WERI-Rb-1 (cell line): ENCODE measurements at regions not wholly inside any gene's neighbourhood (a gene's known extent, or its start where the extent isn't known, plus 50 kb on each side); places are given as distances from the start of the nearest gene placed in this dataset.
"Not testable (repeated sequence)": the region's sequence is repeated elsewhere in the genome, so short reads cannot be mapped to it uniquely, and the experiment has no call there.

Experiments used
- DNase-seq: peaks from one replicate; pipeline ENCODE4 v3.0.0-alpha.2; 2020
- H3K27ac ChIP-seq: fragments of 250-450 bp; sonication (Bioruptor Pico); 2 replicates; pipeline ENCODE4 v1.5.1; 2020; ENCODE audit warnings: mild to moderate bottlenecking, moderate library complexity
- H3K27me3 ChIP-seq: fragments of 250-450 bp; sonication (Bioruptor Pico); 2 replicates; pipeline ENCODE4 v1.5.1; 2021; ENCODE audit warnings: mild to moderate bottlenecking, low read depth, moderate library complexity; ENCODE audit not compliant: insufficient read depth, severe bottlenecking
- H3K36me3 ChIP-seq: fragments of 250-450 bp; sonication (Bioruptor Pico); 2 replicates; pipeline ENCODE4 v1.5.1; 2020; ENCODE audit warnings: mild to moderate bottlenecking, moderate library complexity
- H3K4me3 ChIP-seq: 2 replicates; pipeline ENCODE4 v1.5.1; 2011; ENCODE audit warnings: low read depth, mild to moderate bottlenecking, control low read depth, low read length
- H3K9me3 ChIP-seq: fragments of 250-450 bp; sonication (Bioruptor Pico); 2 replicates; pipeline ENCODE4 v1.5.1; 2021; ENCODE audit warnings: mild to moderate bottlenecking, moderate library complexity; ENCODE audit not compliant: severe bottlenecking
- TF ChIP-seq, protein P1 (sequence below): IDR thresholded peaks from 2 replicates; pipeline ENCODE4 v1.5.1; 2011; ENCODE audit warnings: low read depth, mild to moderate bottlenecking, control low read depth, inconsistent platforms, low read length

DNA sequence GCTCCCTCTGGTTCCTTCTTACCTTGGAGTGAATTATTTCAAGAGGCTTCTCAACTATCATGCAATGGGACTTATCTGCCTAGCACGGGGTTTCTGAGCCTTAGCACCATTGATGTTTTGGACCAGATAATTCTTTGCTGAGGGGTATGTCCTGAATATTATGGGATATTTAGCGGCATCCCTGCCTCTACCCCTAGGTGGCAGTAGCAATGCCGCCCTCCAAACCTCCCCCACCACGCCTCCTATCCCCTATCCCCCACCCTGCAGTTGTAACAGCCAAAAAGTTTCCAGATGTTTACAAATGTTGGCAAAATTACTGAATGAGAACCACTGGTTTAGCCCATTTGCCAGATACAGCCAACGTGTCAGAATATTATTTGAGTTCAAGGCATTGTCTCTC lies 125.5 kb downstream of the POSTN start:
- no peak overlapping the region for H3K4me3 ChIP-seq
- no peak overlapping the region for H3K27ac ChIP-seq
- no peaks in the 10 kb centered on the region for H3K27me3 ChIP-seq
- TF ChIP-seq, protein P1, sequence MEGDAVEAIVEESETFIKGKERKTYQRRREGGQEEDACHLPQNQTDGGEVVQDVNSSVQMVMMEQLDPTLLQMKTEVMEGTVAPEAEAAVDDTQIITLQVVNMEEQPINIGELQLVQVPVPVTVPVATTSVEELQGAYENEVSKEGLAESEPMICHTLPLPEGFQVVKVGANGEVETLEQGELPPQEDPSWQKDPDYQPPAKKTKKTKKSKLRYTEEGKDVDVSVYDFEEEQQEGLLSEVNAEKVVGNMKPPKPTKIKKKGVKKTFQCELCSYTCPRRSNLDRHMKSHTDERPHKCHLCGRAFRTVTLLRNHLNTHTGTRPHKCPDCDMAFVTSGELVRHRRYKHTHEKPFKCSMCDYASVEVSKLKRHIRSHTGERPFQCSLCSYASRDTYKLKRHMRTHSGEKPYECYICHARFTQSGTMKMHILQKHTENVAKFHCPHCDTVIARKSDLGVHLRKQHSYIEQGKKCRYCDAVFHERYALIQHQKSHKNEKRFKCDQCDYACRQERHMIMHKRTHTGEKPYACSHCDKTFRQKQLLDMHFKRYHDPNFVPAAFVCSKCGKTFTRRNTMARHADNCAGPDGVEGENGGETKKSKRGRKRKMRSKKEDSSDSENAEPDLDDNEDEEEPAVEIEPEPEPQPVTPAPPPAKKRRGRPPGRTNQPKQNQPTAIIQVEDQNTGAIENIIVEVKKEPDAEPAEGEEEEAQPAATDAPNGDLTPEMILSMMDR = no peak
- no peaks in the 10 kb centered on the region for H3K9me3 ChIP-seq
- DNase-seq = no peak
- H3K36me3 ChIP-seq = no peaks in the 10 kb centered on the region

- not testable (repeated sequence) for H3K9me3 ChIP-seq, H3K27me3 ChIP-seq, H3K36me3 ChIP-seq, H3K27ac ChIP-seq, H3K4me3 ChIP-seq, DNase-seq
Observed at GRCh38 chr13:37472266-37472665, 126.3 kb downstream of the POSTN start.

GRCh38 chr13:37460166-37460565 lies 138.4 kb downstream of the POSTN start:
- Histone ChIP-seq H3K27me3 (no peaks in the 10 kb centered on the region), H3K27ac (no peak overlapping the region), H3K36me3 (no peaks in the 10 kb centered on the region), H3K9me3 (no peaks in the 10 kb centered on the region), H3K4me3 (no peak overlapping the region)
- TF ChIP-seq, protein P1 = no peak
- DNase-seq = no peak

DNA sequence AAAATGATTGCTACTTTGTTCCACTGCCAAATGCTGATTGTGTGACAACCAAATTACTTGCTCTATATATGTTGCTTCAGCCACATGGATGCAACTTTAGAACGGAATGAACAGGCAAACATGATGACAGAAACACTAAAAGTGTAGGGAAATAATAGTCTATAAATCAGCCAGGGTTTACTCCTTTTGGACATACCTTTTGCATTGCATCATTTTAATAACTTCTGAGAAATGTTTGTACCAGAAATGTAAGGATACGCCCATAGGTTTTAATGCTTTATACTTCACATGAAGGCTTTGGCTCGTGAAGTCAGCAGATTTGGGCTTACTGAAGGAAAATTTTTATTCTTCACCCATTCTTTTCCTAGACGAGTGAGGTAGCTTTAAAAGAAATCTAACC lies 141.0 kb downstream of the POSTN start:
- Histone ChIP-seq H3K4me3 (no peak overlapping the region), H3K27me3 (no peaks in the 10 kb centered on the region), H3K27ac (no peak overlapping the region), H3K36me3 (no peaks in the 10 kb centered on the region), H3K9me3 (no peaks in the 10 kb centered on the region)
- DNase-seq = no peak
- TF ChIP-seq, protein P1 = no peak

GRCh38 chr13:37456506-37456905 lies 142.1 kb downstream of the POSTN start:
- Histone ChIP-seq H3K9me3 (no peaks in the 10 kb centered on the region), H3K27me3 (no peaks in the 10 kb centered on the region), H3K36me3 (no peaks in the 10 kb centered on the region), H3K27ac (no peak overlapping the region), H3K4me3 (no peak overlapping the region)
- TF ChIP-seq, protein P1 = no peak
- DNase-seq = no peak

DNA sequence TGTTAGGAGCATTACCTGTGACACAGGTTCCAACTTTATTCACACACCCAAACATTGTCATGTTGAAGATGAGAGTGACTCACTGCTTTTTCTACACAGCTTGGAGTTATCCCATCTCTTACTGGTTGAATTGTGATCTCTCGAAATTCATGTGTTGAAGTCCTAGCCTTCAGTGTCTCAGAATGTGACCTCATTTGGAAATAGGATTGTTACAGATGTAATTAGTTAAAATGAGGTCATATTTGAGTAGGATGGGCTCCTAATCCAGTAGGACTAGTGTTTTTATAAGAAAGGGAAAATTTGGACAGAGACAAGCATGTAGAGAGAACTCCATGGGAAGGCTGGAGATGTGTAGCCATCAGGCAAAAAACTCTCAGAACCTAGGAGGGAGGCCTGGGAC lies 142.5 kb downstream of the POSTN start:
- H3K27ac ChIP-seq = no peak overlapping the region
- H3K27me3 ChIP-seq = no peaks in the 10 kb centered on the region
- TF ChIP-seq, protein P1 = no peak
- no peaks in the 10 kb centered on the region for H3K36me3 ChIP-seq
- no peak overlapping the region for H3K4me3 ChIP-seq
- H3K9me3 ChIP-seq = no peaks in the 10 kb centered on the region
- no peak for DNase-seq

GRCh38 chr13:37453246-37453645 lies 145.3 kb downstream of the POSTN start:
- Histone ChIP-seq H3K27me3 (no peaks in the 10 kb centered on the region), H3K27ac (no peak overlapping the region), H3K36me3 (no peaks in the 10 kb centered on the region), H3K4me3 (no peak overlapping the region), H3K9me3 (no peaks in the 10 kb centered on the region)
- TF ChIP-seq, protein P1 = no peak
- DNase-seq = no peak
